A549 (cell line): ENCODE measurements at regions not wholly inside any gene's neighbourhood (a gene's known extent, or its start where the extent isn't known, plus 50 kb on each side); places are given as distances from the start of the nearest gene placed in this dataset.

Source experiments
- ATAC-seq, 2 experiments: fragments of 200-7000 bp in 1 of 2; fragments of >200 bp in 1 of 2; cut with Nextera tagmentation in 1 of 2; cut with Tn5 transposase in 1 of 2; 3 replicates each; pipeline versions ENCODE4 v1.8.0 to v1.9.1; 2018 to 2020; ENCODE audit warnings: mild to moderate bottlenecking in 1 of 2, moderate library complexity in 1 of 2
- CTCF ChIA-PET: fragments of 300-600 bp; sonication (Branson Sonifier 250); formaldehyde crosslinking; extraction: SDS; loops from one replicate; lab custom pipeline; 2021; ENCODE audit warnings: antibody characterized with exemption, inconsistent platforms; lab: Yijun Ruan, JAX
- POLR2A ChIA-PET: fragments of 350-600 bp; formaldehyde crosslinking; extraction: SDS; loops from one replicate; lab custom pipeline; 2021; ENCODE audit warnings: antibody characterized with exemption, inconsistent platforms; lab: Yijun Ruan, JAX
- DNase-seq, 2 experiments: peaks; one replicate each; pipeline versions ENCODE4 v3.0.0 to v3.0.0-alpha.2; 2011 to 2016; ENCODE audit warnings: low read depth in 1 of 2, low spot score in 1 of 2
- FAIRE-seq: peaks from 2 replicates; lab custom pipeline; 2011; peaks lifted over from hg19 to GRCh38; lab: Jason Lieb, UNC
- H3K27ac ChIP-seq, 2 experiments: fragments of >200 bp; sonication (Bioruptor Twin); formaldehyde crosslinking; 3 replicates each; pipeline ENCODE4 v1.5.1; 2016 to 2017
- H3K4me1 ChIP-seq: fragments of >200 bp; sonication (Bioruptor Twin); formaldehyde crosslinking; 3 replicates; pipeline ENCODE4 v1.6.1; 2016
- H3K4me2 ChIP-seq: fragments of >200 bp; sonication (Bioruptor Twin); formaldehyde crosslinking; 3 replicates; pipeline ENCODE4 v1.6.1; 2016
- H3K4me3 ChIP-seq: fragments of >200 bp; sonication (Bioruptor Twin); formaldehyde crosslinking; 3 replicates; pipeline ENCODE4 v1.5.1; 2016
- H3K9me3 ChIP-seq: fragments of >200 bp; sonication (Bioruptor Twin); formaldehyde crosslinking; 3 replicates; pipeline ENCODE4 v1.6.1; 2016
- CBX8 ChIP-seq: fragments of 200-600 bp; sonication (generic); IDR thresholded peaks from 2 replicates; pipeline ENCODE4 v1.6.1; 2016
- E2F6 ChIP-seq: IDR thresholded peaks from 2 replicates; pipeline ENCODE4 v1.6.1; 2012; ENCODE audit warnings: low read depth, borderline replicate concordance
- EHF ChIP-seq: fragments of 250-450 bp; sonication (Bioruptor Pico); IDR thresholded peaks from 2 replicates; pipeline ENCODE4 v1.5.0; 2020; ENCODE audit warnings: mild to moderate bottlenecking
- EHMT2 ChIP-seq: fragments of 200-600 bp; sonication (generic); IDR thresholded peaks from 2 replicates; pipeline ENCODE4 v1.6.1; 2016; ENCODE audit warnings: antibody characterized with exemption, low read depth, mild to moderate bottlenecking, moderate library complexity
- ESRRA ChIP-seq: fragments of 150-350 bp; IDR thresholded peaks from 2 replicates; pipeline ENCODE4 v1.6.1; 2014; ENCODE audit warnings: mild to moderate bottlenecking, low read length, borderline replicate concordance
- FOSB ChIP-seq: fragments of 250-450 bp; sonication (Bioruptor Pico); IDR thresholded peaks from 2 replicates; pipeline ENCODE4 v1.5.0; 2020; ENCODE audit warnings: mild to moderate bottlenecking, moderate library complexity
- FOSL2 ChIP-seq, 2 experiments: fragments of 450-650 bp in 1 of 2; fragments of >200 bp in 1 of 2; sonication (Bioruptor Twin) in 1 of 2; formaldehyde crosslinking; IDR thresholded peaks; 2 replicates each; pipeline versions ENCODE4 v1.5.0 to v1.6.1; 2016 to 2020; ENCODE audit warnings: mild to moderate bottlenecking in 1 of 2, moderate library complexity in 1 of 2
- FOXS1 ChIP-seq: fragments of 250-450 bp; sonication (Bioruptor Pico); IDR thresholded peaks from 2 replicates; pipeline ENCODE4 v1.5.0; 2020; ENCODE audit warnings: mild to moderate bottlenecking, moderate library complexity
- HDAC2 ChIP-seq: fragments of 200-600 bp; sonication (generic); IDR thresholded peaks from 2 replicates; pipeline ENCODE4 v1.6.1; 2016
- JUN ChIP-seq, 2 experiments: fragments of >200 bp; sonication (Bioruptor Twin); formaldehyde crosslinking; IDR thresholded peaks; 2 replicates in 1 of 2; 3 replicates in 1 of 2; pipeline ENCODE4 v1.6.1; 2016 to 2017
- KDM5A ChIP-seq: fragments of 200-600 bp; sonication (generic); IDR thresholded peaks from 2 replicates; pipeline ENCODE4 v1.6.1; 2016; ENCODE audit warnings: antibody characterized with exemption, mild to moderate bottlenecking
- MAFK ChIP-seq: fragments of 450-650 bp; IDR thresholded peaks from 2 replicates; pipeline ENCODE4 v1.6.1; 2014; ENCODE audit not compliant: partially characterized antibody
- MYC ChIP-seq: IDR thresholded peaks from 2 replicates; pipeline ENCODE4 v1.6.1; 2012; ENCODE audit warnings: mild to moderate bottlenecking, inconsistent platforms, low read length, improper control_type of control experiment, borderline replicate concordance
- NPAS2 ChIP-seq: fragments of 250-450 bp; sonication (Bioruptor Pico); IDR thresholded peaks from 2 replicates; pipeline ENCODE4 v1.8.0; 2022; ENCODE audit warnings: mild to moderate bottlenecking, moderate library complexity, borderline replicate concordance
- PHF8 ChIP-seq: fragments of 200-600 bp; sonication (generic); IDR thresholded peaks from 2 replicates; pipeline ENCODE4 v1.6.1; 2016; ENCODE audit warnings: low read depth, mild to moderate bottlenecking, antibody characterized with exemption, moderate library complexity, borderline replicate concordance
- POLR2A ChIP-seq: IDR thresholded peaks from 2 replicates; pipeline ENCODE4 v1.6.1; 2012; ENCODE audit warnings: mild to moderate bottlenecking, low read length
- RAD21 ChIP-seq, 2 experiments: fragments of >200 bp in 1 of 2; sonication (Bioruptor Twin) in 1 of 2; formaldehyde crosslinking in 1 of 2; IDR thresholded peaks in 1 of 2; conservative IDR thresholded peaks in 1 of 2; 2 replicates in 1 of 2; 3 replicates in 1 of 2; pipeline ENCODE4 v1.6.1; 2012 to 2018; ENCODE audit warnings: inconsistent platforms in 1 of 2
- RNF2 ChIP-seq: fragments of 200-600 bp; sonication (generic); IDR thresholded peaks from 2 replicates; pipeline ENCODE4 v1.6.1; 2016; ENCODE audit warnings: low read depth, mild to moderate bottlenecking, antibody characterized with exemption, moderate library complexity, borderline replicate concordance
- SMC3 ChIP-seq: fragments of >200 bp; sonication (Bioruptor Twin); formaldehyde crosslinking; IDR thresholded peaks from 3 replicates; pipeline ENCODE4 v1.6.1; 2018; ENCODE audit warnings: inconsistent platforms
- TFCP2L1 ChIP-seq: fragments of 250-450 bp; sonication (Bioruptor Pico); IDR thresholded peaks from 2 replicates; pipeline ENCODE4 v1.5.0; 2021; ENCODE audit warnings: mild to moderate bottlenecking
- ZFP36 ChIP-seq: fragments of 450-650 bp; IDR thresholded peaks from 2 replicates; pipeline ENCODE4 v1.6.1; 2014; ENCODE audit warnings: borderline replicate concordance; ENCODE audit not compliant: partially characterized antibody
- ZSCAN20 ChIP-seq: fragments of 250-450 bp; sonication (Bioruptor Pico); IDR thresholded peaks from 2 replicates; pipeline ENCODE4 v1.8.0; 2022; ENCODE audit warnings: mild to moderate bottlenecking, moderate library complexity
- WGBS: methylation state at CpG from one replicate; pipeline ENCODE4 v1.1.6; 2017; ENCODE audit errors: missing lambda C conversion rate; 5-methylcytosine and 5-hydroxymethylcytosine counted together
- TF ChIP-seq, protein P1 (sequence below): fragments of 250-450 bp; sonication (Bioruptor Pico); IDR thresholded peaks from 2 replicates; pipeline ENCODE4 v1.5.0; 2021; ENCODE audit warnings: mild to moderate bottlenecking, moderate library complexity, borderline replicate concordance
- TF ChIP-seq, protein P2 (sequence below): fragments of >200 bp; sonication (Bioruptor Twin); formaldehyde crosslinking; IDR thresholded peaks from 3 replicates; pipeline ENCODE4 v1.6.1; 2016
- TF ChIP-seq, protein P3 (sequence below): IDR thresholded peaks from 2 replicates; pipeline ENCODE4 v1.6.1; 2012

- Histone ChIP-seq H3K9me3 (no peaks in the 10 kb centered on the region), H3K4me1 (no peaks in the 10 kb centered on the region)
- ChIA-PET CTCF (interaction anchor here (0.8 to 1.2 kb wide), 3 partner anchors 9 to 168 kb away, joined by 3 read pairs; no protein-coding TSS in a partner anchor), POLR2A (no interaction called here)
- no peak for ATAC-seq
- 61% methylated on average over 5 of the region's 7 CpGs for WGBS
- no peak for TF ChIP-seq TFCP2L1 (CRISPR knock-in tag)
- TF ChIP-seq E2F6: no peak
- TF ChIP-seq SMC3: no peak
- TF ChIP-seq POLR2A: no peak
- no peak for TF ChIP-seq PHF8
- no peak for TF ChIP-seq FOXS1 (CRISPR knock-in tag)
- TF ChIP-seq, protein P1, sequence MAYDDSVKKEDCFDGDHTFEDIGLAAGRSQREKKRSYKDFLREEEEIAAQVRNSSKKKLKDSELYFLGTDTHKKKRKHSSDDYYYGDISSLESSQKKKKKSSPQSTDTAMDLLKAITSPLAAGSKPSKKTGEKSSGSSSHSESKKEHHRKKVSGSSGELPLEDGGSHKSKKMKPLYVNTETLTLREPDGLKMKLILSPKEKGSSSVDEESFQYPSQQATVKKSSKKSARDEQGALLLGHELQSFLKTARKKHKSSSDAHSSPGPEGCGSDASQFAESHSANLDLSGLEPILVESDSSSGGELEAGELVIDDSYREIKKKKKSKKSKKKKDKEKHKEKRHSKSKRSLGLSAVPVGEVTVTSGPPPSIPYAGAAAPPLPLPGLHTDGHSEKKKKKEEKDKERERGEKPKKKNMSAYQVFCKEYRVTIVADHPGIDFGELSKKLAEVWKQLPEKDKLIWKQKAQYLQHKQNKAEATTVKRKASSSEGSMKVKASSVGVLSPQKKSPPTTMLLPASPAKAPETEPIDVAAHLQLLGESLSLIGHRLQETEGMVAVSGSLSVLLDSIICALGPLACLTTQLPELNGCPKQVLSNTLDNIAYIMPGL (CRISPR knock-in tag): no peak
- no peak for TF ChIP-seq CBX8
- TF ChIP-seq HDAC2: no peak
- TF ChIP-seq RNF2: no peak
- no peak for TF ChIP-seq RAD21 (conservative IDR thresholded peaks at IDR 0.05 in 1 of 2, IDR thresholded peaks at IDR 0.05 in 1 of 2)
- TF ChIP-seq EHF (CRISPR knock-in tag): no peak
- TF ChIP-seq, protein P2, sequence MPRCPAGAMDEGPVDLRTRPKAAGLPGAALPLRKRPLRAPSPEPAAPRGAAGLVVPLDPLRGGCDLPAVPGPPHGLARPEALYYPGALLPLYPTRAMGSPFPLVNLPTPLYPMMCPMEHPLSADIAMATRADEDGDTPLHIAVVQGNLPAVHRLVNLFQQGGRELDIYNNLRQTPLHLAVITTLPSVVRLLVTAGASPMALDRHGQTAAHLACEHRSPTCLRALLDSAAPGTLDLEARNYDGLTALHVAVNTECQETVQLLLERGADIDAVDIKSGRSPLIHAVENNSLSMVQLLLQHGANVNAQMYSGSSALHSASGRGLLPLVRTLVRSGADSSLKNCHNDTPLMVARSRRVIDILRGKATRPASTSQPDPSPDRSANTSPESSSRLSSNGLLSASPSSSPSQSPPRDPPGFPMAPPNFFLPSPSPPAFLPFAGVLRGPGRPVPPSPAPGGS: no peak
- no peak for TF ChIP-seq MYC
- no peak for TF ChIP-seq ZFP36
- TF ChIP-seq ESRRA: no peak
- no peak for TF ChIP-seq ZSCAN20
- TF ChIP-seq, all 56 proteins: peak for 0
- DNase-seq: no peak
- Histone ChIP-seq H3K27ac (no peak overlapping the region), H3K4me3 (no peak overlapping the region), H3K4me2 (no peak overlapping the region)
- FAIRE-seq: no peak
Observed at GRCh38 chr6:43860285-43860684, 90.3 kb downstream of the VEGFA start.

- no peak for DNase-seq
- Histone ChIP-seq H3K4me2 (no peak overlapping the region), H3K4me1 (no peaks in the 10 kb centered on the region), H3K4me3 (no peak overlapping the region), H3K9me3 (no peaks in the 10 kb centered on the region), H3K27ac (no peak overlapping the region)
- 96% methylated on average over 9 of the region's 9 CpGs for WGBS
- ATAC-seq: no peak
- no peak for TF ChIP-seq KDM5A
- no peak for TF ChIP-seq EHMT2
- TF ChIP-seq NPAS2: no peak
- TF ChIP-seq, protein P3, sequence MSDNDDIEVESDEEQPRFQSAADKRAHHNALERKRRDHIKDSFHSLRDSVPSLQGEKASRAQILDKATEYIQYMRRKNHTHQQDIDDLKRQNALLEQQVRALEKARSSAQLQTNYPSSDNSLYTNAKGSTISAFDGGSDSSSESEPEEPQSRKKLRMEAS: no peak
- no peak for TF ChIP-seq MAFK
- no peak for TF ChIP-seq JUN (IDR thresholded peaks at IDR 0.05)
- TF ChIP-seq FOSL2 (IDR thresholded peaks at IDR 0.05): no peak
- no peak for TF ChIP-seq FOSL2 (CRISPR knock-in tag; IDR thresholded peaks at IDR 0.05)
- no peak for TF ChIP-seq FOSB (CRISPR knock-in tag)
- FAIRE-seq: no peak
- CTCF ChIA-PET: interaction anchor here (0.8 to 1.4 kb wide), 3 partner anchors 10 to 90 kb away, joined by 3 to 6 read pairs (median 3); no protein-coding TSS in a partner anchor
- POLR2A ChIA-PET: no interaction called here
Observed at GRCh38 chr6:43859213-43859612, 89.2 kb downstream of the VEGFA start.
